ENCODE measurements at regions not wholly inside any gene's neighbourhood (a gene's known extent, or its start where the extent isn't known, plus 50 kb on each side); places are given as distances from the start of the nearest gene placed in this dataset.

- TF ChIP-seq CTCF (IDR thresholded peaks at IDR 0.05; ENCODE audit: low read depth, low read length): no peak
- Histone ChIP-seq H3K9me3 (no peaks in the 10 kb centered on the region), H3K27me3 (no peaks in the 10 kb centered on the region), H3K4me1 (no peaks in the 10 kb centered on the region), H3K4me3 (ENCODE audit: low read depth, low read length) (no peak overlapping the region), H3K36me3 (no peaks in the 10 kb centered on the region)
- no peak for DNase-seq
Measured at GRCh38 chr16:19945934-19946333, 61.3 kb upstream of the GPRC5B start.

- peaks cover 6% of the 10 kb centered on the region for H3K4me1 ChIP-seq
- no peaks in the 10 kb centered on the region for H3K36me3 ChIP-seq
- H3K9me3 ChIP-seq: no peaks in the 10 kb centered on the region
- TF ChIP-seq CTCF (IDR thresholded peaks at IDR 0.05; ENCODE audit: low read depth, low read length): no peak
- DNase-seq: peak; percentile 23
- no peaks in the 10 kb centered on the region for H3K27me3 ChIP-seq
- no peak overlapping the region for H3K4me3 ChIP-seq (ENCODE audit: low read depth, low read length)
Measured at GRCh38 chr16:19940195-19940594, 55.5 kb upstream of the GPRC5B start.

- DNase-seq: no peak
- no peak for TF ChIP-seq CTCF (IDR thresholded peaks at IDR 0.05; ENCODE audit: low read depth, low read length)
- no peaks in the 10 kb centered on the region for H3K36me3 ChIP-seq
Measured at GRCh38 chr16:19939553-19939952, 54.9 kb upstream of the GPRC5B start.

GRCh38 chr16:19938536-19938935, 53.9 kb upstream of the GPRC5B start:
- Histone ChIP-seq H3K9me3 (no peaks in the 10 kb centered on the region), H3K27me3 (no peaks in the 10 kb centered on the region), H3K4me1 (peaks cover 6% of the 10 kb centered on the region), H3K4me3 (ENCODE audit: low read depth, low read length) (no peak overlapping the region), H3K36me3 (no peaks in the 10 kb centered on the region)
- DNase-seq: no peak
- TF ChIP-seq CTCF (IDR thresholded peaks at IDR 0.05; ENCODE audit: low read depth, low read length): no peak

More at GRCh38 chr16:19939553-19939952, 54.9 kb upstream of the GPRC5B start:
- no peaks in the 10 kb centered on the region for H3K27me3 ChIP-seq
- H3K4me3 ChIP-seq (ENCODE audit: low read depth, low read length): no peak overlapping the region
- H3K4me1 ChIP-seq: peaks cover 6% of the 10 kb centered on the region
- no peaks in the 10 kb centered on the region for H3K9me3 ChIP-seq

- no peak overlapping the region for H3K4me3 ChIP-seq (ENCODE audit: low read depth, low read length)
- TF ChIP-seq CTCF (IDR thresholded peaks at IDR 0.05; ENCODE audit: low read depth, low read length): no peak
- peaks cover 6% of the 10 kb centered on the region for H3K4me1 ChIP-seq
- H3K27me3 ChIP-seq: no peaks in the 10 kb centered on the region
- DNase-seq: no peak
- no peaks in the 10 kb centered on the region for H3K9me3 ChIP-seq
- no peaks in the 10 kb centered on the region for H3K36me3 ChIP-seq
Measured at GRCh38 chr16:19936441-19936840, 51.8 kb upstream of the GPRC5B start.

- Histone ChIP-seq H3K4me1 (peaks cover 6% of the 10 kb centered on the region), H3K27me3 (no peaks in the 10 kb centered on the region), H3K9me3 (no peaks in the 10 kb centered on the region), H3K36me3 (no peaks in the 10 kb centered on the region), H3K4me3 (ENCODE audit: low read depth, low read length) (no peak overlapping the region)
- no peak for TF ChIP-seq CTCF (IDR thresholded peaks at IDR 0.05; ENCODE audit: low read depth, low read length)
- DNase-seq: peak; percentile 62
Measured at GRCh38 chr16:19935694-19936093, 51.0 kb upstream of the GPRC5B start.

Measured in BE2C (cell line).